ENCODE measurements at regions not wholly inside any gene's neighbourhood (a gene's known extent, or its start where the extent isn't known, plus 50 kb on each side); places are given as distances from the start of the nearest gene placed in this dataset.

- no peak for ATAC-seq (ENCODE audit: low read depth in 2 of 2)
- Mint-ChIP-seq H3K4me3 (no peak overlapping the region), H3K27ac (no peak overlapping the region), H3K4me1 (no peaks in the 10 kb centered on the region), H3K27me3 (peaks cover 4 to 9% (median 7%) of the 10 kb centered on the region in 3 donors), H3K36me3 (no peaks in the 10 kb centered on the region), H3K9me3 (peaks cover 0 to 3% (median 0%) of the 10 kb centered on the region in 7 donors)
- DNase-seq: no peak
Observed at GRCh38 chr5:103356350-103357091, 98.0 kb downstream of the MACIR start.

GRCh38 chr5:103355579-103355978 is 97.0 kb downstream of the MACIR start:
- H3K4me3 Mint-ChIP-seq: no peak overlapping the region

GRCh38 chr5:103354446-103354845 is 95.9 kb downstream of the MACIR start:
- H3K36me3 Mint-ChIP-seq: no peaks in the 10 kb centered on the region
- H3K4me3 Mint-ChIP-seq: no peak overlapping the region
- peaks cover 7 to 15% (median 13%) of the 10 kb centered on the region in 3 donors for H3K27me3 Mint-ChIP-seq
- ATAC-seq (ENCODE audit: low read depth in 2 of 2) (no peak), DNase-seq (no peak)
- H3K4me1 Mint-ChIP-seq: no peaks in the 10 kb centered on the region
- H3K9me3 Mint-ChIP-seq: no peaks in the 10 kb centered on the region
- no peak overlapping the region for H3K27ac Mint-ChIP-seq

More at GRCh38 chr5:103355579-103355978, 97.0 kb downstream of the MACIR start:
- Mint-ChIP-seq H3K36me3 (no peaks in the 10 kb centered on the region), H3K9me3 (no peaks in the 10 kb centered on the region), H3K4me1 (no peaks in the 10 kb centered on the region), H3K27me3 (peaks cover 5 to 13% (median 7%) of the 10 kb centered on the region in 3 donors), H3K27ac (no peak overlapping the region)
- DNase-seq (no peak), ATAC-seq (ENCODE audit: low read depth in 2 of 2) (no peak)

GRCh38 chr5:103353581-103353980 is 95.0 kb downstream of the MACIR start:
- Mint-ChIP-seq H3K4me3 (no peak overlapping the region), H3K27me3 (peaks cover 7 to 16% (median 13%) of the 10 kb centered on the region in 3 donors), H3K9me3 (no peaks in the 10 kb centered on the region), H3K27ac (no peak overlapping the region), H3K4me1 (no peaks in the 10 kb centered on the region), H3K36me3 (no peaks in the 10 kb centered on the region)
- DNase-seq: no peak
- ATAC-seq (ENCODE audit: low read depth in 2 of 2): no peak

GRCh38 chr5:103347716-103348423 is 89.3 kb downstream of the MACIR start:
- Mint-ChIP-seq H3K27me3 (peaks cover 12 to 24% (median 13%) of the 10 kb centered on the region in 3 donors), H3K4me1 (no peaks in the 10 kb centered on the region), H3K4me3 (no peak overlapping the region), H3K27ac (no peak overlapping the region), H3K36me3 (no peaks in the 10 kb centered on the region), H3K9me3 (peaks cover 0 to 2% (median 0%) of the 10 kb centered on the region in 7 donors)
- ATAC-seq (ENCODE audit: low read depth in 2 of 2): no peak
- DNase-seq: no peak

GRCh38 chr5:103346162-103346748 is 87.7 kb downstream of the MACIR start:
- Mint-ChIP-seq H3K4me3 (no peak overlapping the region), H3K27ac (no peak overlapping the region), H3K27me3 (peaks cover 2 to 20% (median 5%) of the 10 kb centered on the region in 3 donors), H3K4me1 (no peaks in the 10 kb centered on the region), H3K36me3 (no peaks in the 10 kb centered on the region), H3K9me3 (peaks cover 0 to 16% (median 3%) of the 10 kb centered on the region in 7 donors)
- DNase-seq: no peak
- ATAC-seq (ENCODE audit: low read depth in 2 of 2): no peak

GRCh38 chr5:103345461-103345860 is 86.9 kb downstream of the MACIR start:
- Mint-ChIP-seq H3K9me3 (peaks cover 0 to 16% (median 3%) of the 10 kb centered on the region in 7 donors), H3K27me3 (peaks cover 0 to 18% (median 5%) of the 10 kb centered on the region in 3 donors), H3K27ac (no peak overlapping the region), H3K4me1 (no peaks in the 10 kb centered on the region), H3K36me3 (no peaks in the 10 kb centered on the region), H3K4me3 (no peak overlapping the region)
- DNase-seq (no peak), ATAC-seq (ENCODE audit: low read depth in 2 of 2) (no peak)

GRCh38 chr5:103340717-103341388 is 82.3 kb downstream of the MACIR start:
- Mint-ChIP-seq H3K27ac (no peak overlapping the region), H3K36me3 (no peaks in the 10 kb centered on the region), H3K27me3 (peaks cover 0 to 5% (median 5%) of the 10 kb centered on the region in 3 donors), H3K9me3 (peaks cover 0 to 16% (median 3%) of the 10 kb centered on the region in 7 donors), H3K4me1 (no peaks in the 10 kb centered on the region), H3K4me3 (no peak overlapping the region)
- ATAC-seq (ENCODE audit: low read depth in 2 of 2) (no peak), DNase-seq (no peak)

GRCh38 chr5:103340132-103340531 is 81.6 kb downstream of the MACIR start:
- peaks cover 0 to 16% (median 3%) of the 10 kb centered on the region in 7 donors for H3K9me3 Mint-ChIP-seq
- no peaks in the 10 kb centered on the region for H3K4me1 Mint-ChIP-seq
- peaks cover 0 to 5% (median 5%) of the 10 kb centered on the region in 3 donors for H3K27me3 Mint-ChIP-seq
- DNase-seq (no peak), ATAC-seq (ENCODE audit: low read depth in 2 of 2) (no peak)
- H3K27ac Mint-ChIP-seq: no peak overlapping the region
- no peak overlapping the region for H3K4me3 Mint-ChIP-seq
- no peaks in the 10 kb centered on the region for H3K36me3 Mint-ChIP-seq

GRCh38 chr5:103336941-103337340 is 78.4 kb downstream of the MACIR start:
- H3K36me3 Mint-ChIP-seq: no peaks in the 10 kb centered on the region
- DNase-seq (no peak), ATAC-seq (ENCODE audit: low read depth in 2 of 2) (no peak)
- H3K4me3 Mint-ChIP-seq: no peak overlapping the region
- no peak overlapping the region for H3K27ac Mint-ChIP-seq
- no peaks in the 10 kb centered on the region for H3K4me1 Mint-ChIP-seq
- no peaks in the 10 kb centered on the region for H3K27me3 Mint-ChIP-seq
- H3K9me3 Mint-ChIP-seq: peaks cover 0 to 4% (median 0%) of the 10 kb centered on the region in 7 donors

- Mint-ChIP-seq H3K4me3 (no peak overlapping the region), H3K9me3 (no peaks in the 10 kb centered on the region), H3K27ac (no peak overlapping the region), H3K4me1 (no peaks in the 10 kb centered on the region), H3K27me3 (peaks cover 0 to 7% (median 0%) of the 10 kb centered on the region in 3 donors), H3K36me3 (no peaks in the 10 kb centered on the region)
- no peak for ATAC-seq (ENCODE audit: low read depth in 2 of 2)
- DNase-seq: no peak
Observed at GRCh38 chr5:103333376-103333775, 74.8 kb downstream of the MACIR start.

GRCh38 chr5:103330875-103331274 is 72.3 kb downstream of the MACIR start:
- DNase-seq: no peak
- Mint-ChIP-seq H3K9me3 (no peaks in the 10 kb centered on the region), H3K27me3 (peaks cover 4 to 20% (median 7%) of the 10 kb centered on the region in 3 donors), H3K27ac (no peak overlapping the region), H3K4me3 (no peak overlapping the region), H3K36me3 (no peaks in the 10 kb centered on the region), H3K4me1 (no peaks in the 10 kb centered on the region)
- no peak for ATAC-seq (ENCODE audit: low read depth in 2 of 2)

Data from naive B cell (primary cell).